ENCODE measurements at regions not wholly inside any gene's neighbourhood (a gene's known extent, or its start where the extent isn't known, plus 50 kb on each side); places are given as distances from the start of the nearest gene placed in this dataset.
"Not testable (repeated sequence)": the region's sequence is repeated elsewhere in the genome, so short reads cannot be mapped to it uniquely, and the experiment has no call there.

DNA sequence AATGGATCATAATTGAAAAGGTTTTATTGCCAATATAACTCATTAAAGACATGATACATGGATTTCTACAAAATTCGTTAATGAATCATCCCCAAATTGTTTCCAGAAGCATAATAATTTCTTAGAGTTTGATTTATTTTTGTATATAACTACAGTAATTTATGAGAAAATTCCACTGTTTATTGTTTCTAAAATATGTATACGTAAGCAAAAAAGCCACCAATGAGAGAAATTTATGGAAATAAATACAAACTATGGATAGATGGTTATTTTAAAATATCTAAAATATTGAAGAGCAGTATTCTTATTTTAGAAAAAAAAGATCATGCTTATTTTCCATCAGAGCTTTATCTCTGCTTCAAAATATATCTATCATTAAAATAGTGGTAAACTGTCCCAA, 260.0 kb upstream of the ZNF385D start:
- DNase-seq (ENCODE audit: low read depth) = no peak
- H3K4me3 ChIP-seq (ENCODE audit: low read length) = no peak overlapping the region
- TF ChIP-seq, protein P1, sequence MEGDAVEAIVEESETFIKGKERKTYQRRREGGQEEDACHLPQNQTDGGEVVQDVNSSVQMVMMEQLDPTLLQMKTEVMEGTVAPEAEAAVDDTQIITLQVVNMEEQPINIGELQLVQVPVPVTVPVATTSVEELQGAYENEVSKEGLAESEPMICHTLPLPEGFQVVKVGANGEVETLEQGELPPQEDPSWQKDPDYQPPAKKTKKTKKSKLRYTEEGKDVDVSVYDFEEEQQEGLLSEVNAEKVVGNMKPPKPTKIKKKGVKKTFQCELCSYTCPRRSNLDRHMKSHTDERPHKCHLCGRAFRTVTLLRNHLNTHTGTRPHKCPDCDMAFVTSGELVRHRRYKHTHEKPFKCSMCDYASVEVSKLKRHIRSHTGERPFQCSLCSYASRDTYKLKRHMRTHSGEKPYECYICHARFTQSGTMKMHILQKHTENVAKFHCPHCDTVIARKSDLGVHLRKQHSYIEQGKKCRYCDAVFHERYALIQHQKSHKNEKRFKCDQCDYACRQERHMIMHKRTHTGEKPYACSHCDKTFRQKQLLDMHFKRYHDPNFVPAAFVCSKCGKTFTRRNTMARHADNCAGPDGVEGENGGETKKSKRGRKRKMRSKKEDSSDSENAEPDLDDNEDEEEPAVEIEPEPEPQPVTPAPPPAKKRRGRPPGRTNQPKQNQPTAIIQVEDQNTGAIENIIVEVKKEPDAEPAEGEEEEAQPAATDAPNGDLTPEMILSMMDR (IDR thresholded peaks at IDR 0.05; ENCODE audit: insufficient read depth, low read depth, low read length, missing control alignments) = no peak

DNA sequence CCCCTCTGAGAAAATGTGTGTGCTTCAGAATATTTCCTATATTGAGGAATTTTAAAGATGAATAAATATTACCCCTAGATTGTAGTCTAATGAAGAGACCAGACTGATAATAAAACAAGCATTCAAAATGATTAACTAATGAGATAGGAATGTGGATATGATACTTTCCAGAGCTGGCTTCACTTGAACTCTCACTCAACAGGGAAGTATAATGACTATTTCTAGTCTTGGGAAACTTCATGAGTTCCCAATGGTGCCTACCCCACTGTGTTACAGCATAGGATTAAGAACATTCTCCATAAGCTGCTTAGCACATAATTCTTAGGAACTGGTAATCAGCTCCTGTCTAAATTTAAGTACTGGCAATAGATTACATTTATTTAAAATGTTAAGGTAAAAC, 261.5 kb upstream of the ZNF385D start:
- TF ChIP-seq, protein P1 (IDR thresholded peaks at IDR 0.05; ENCODE audit: insufficient read depth, low read depth, low read length, missing control alignments) = no peak
- no peak overlapping the region for H3K4me3 ChIP-seq (ENCODE audit: low read length)
- peak; percentile 61 for DNase-seq (ENCODE audit: low read depth)

DNA sequence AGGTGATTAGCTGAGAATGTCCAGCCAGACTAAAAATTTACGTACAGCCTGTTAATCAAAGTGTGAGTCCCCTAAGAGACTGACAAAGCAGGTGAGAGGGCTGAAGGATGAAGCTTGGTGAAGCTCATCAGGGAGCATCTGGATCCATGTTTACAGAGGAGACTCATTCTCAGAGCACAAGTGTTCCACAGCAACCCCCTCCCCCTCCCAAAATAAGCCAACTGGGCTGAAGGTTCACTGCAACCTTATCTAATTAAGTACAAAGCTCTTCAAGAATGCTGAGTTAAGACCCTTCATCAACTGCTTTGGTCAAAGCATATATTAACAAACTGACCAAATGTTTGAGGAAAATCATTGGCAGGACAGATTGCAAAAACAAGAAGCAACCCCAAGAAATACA, 262.6 kb upstream of the ZNF385D start:
- TF ChIP-seq, protein P1 (IDR thresholded peaks at IDR 0.05; ENCODE audit: insufficient read depth, low read depth, low read length, missing control alignments) = no peak
- DNase-seq (ENCODE audit: low read depth) = no peak

DNA sequence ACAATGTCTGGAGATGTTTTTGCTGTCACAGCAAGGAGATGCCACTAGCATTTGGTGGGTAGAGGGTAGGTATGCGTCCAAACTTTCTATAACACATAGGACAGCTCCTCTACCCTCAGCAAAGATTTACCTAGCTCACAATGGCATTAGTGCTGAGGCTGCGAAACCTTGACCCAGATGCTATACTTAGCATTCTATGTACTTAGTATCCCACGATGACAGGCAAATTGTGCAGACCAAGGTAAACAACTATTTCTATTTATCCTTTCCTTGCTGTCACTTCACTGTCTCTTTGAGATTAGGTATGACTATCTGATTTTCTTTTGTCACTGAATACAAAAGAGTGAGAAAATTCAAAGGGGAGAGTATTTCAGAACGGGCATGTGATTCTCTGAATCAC, 265.2 kb upstream of the ZNF385D start:
- TF ChIP-seq, protein P1 (IDR thresholded peaks at IDR 0.05; ENCODE audit: insufficient read depth, low read depth, low read length, missing control alignments) = no peak
- no peak for DNase-seq (ENCODE audit: low read depth)
- H3K4me3 ChIP-seq (ENCODE audit: low read length) = no peak overlapping the region

More for the DNA sequence above, 262.6 kb upstream of the ZNF385D start:
- H3K4me3 ChIP-seq (ENCODE audit: low read length) = no peak overlapping the region

DNA sequence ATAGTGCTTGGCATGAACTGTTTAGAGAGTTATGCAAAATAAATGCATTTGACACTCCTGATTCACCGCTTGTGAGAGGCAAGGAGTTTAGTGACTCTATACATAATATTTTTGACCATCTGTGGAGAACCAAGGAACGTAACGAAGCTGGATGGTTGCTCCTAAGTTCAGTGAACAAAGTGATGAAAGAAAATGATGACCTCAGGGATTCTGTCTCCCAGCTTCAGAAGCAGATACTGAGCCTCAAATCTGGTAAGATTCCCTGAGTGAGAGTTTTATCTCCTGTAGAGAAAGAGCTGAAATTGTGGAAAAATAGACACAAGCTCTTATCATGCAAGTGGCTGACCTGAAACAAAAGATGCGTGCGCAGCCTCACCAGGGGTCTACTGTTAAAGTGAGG, 273.6 kb upstream of the ZNF385D start:
- DNase-seq (ENCODE audit: low read depth); H3K4me3 ChIP-seq (ENCODE audit: low read length): not testable (repeated sequence)

DNA sequence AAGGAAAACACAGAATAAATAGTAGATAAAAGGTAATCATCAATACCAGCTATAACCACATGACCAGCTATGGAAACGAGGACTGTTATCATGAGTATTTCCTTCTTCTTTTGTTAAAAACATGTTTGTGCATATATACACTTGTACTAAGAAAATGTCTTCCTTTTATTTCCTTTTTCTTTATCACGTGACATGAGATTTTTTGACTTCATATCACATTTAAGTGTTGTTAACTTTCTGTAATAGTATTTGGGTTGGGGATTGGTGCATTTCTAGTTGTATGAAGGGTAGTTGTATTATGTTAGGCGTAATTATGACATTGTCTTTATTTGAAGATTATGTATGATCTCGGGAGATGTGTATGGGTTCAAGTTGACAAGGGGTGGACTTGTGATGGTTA, 278.5 kb upstream of the ZNF385D start:
- TF ChIP-seq, protein P1 (IDR thresholded peaks at IDR 0.05; ENCODE audit: insufficient read depth, low read depth, low read length, missing control alignments) = no peak

DNA sequence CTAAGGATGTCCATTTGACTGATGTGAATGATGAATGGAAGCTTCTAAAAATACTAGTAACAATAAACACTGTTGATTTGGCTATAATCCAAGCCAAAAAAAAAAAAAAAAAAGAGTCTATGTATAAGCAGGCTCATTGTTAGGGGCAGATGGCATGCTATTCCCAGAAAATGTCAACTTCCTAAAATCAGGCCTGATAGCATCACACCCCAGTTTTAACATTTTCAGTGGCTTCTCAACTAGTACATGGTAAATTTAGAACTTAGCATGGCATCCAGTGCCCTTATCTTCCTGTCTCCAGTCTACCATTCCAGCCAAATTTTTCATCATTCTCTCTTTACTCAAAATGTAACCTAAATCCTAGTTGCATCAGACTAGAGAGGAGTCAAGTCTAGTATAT, 288.2 kb upstream of the ZNF385D start:
- H3K4me3 ChIP-seq (ENCODE audit: low read length) = no peak overlapping the region
- TF ChIP-seq, protein P1 (IDR thresholded peaks at IDR 0.05; ENCODE audit: insufficient read depth, low read depth, low read length, missing control alignments) = no peak
- no peak for DNase-seq (ENCODE audit: low read depth)

More for the DNA sequence above, 278.5 kb upstream of the ZNF385D start:
- DNase-seq (ENCODE audit: low read depth) = no peak
- no peak overlapping the region for H3K4me3 ChIP-seq (ENCODE audit: low read length)

DNA sequence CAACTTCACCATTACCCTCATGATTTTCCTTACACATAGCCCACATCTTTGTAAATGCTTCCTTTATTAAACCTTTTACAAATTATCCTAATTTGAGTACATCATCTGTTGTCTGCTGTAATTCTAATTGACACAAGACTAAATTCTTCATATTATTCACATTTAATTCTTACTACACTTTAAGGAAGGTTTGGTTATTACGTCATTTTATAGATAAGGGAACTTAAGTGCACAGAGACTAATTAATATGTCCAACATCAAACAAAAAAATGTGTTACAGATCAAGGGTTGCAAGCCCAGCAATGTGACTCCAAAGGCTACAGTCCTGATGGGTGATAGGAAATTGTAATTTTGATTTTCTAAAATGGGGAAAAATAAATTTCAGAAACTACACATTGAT, 289.1 kb upstream of the ZNF385D start:
- TF ChIP-seq, protein P1 (IDR thresholded peaks at IDR 0.05; ENCODE audit: insufficient read depth, low read depth, low read length, missing control alignments) = no peak
- DNase-seq (ENCODE audit: low read depth) = no peak
- H3K4me3 ChIP-seq (ENCODE audit: low read length) = no peak overlapping the region

All from epithelial cell of esophagus (primary cell).